Suprapubic skin (tissue), 3 donors: ENCODE measurements at regions not wholly inside any gene's neighbourhood (a gene's known extent, or its start where the extent isn't known, plus 50 kb on each side); places are given as distances from the start of the nearest gene placed in this dataset.

Experiments
- CTCF ChIP-seq, 2 donors: fragments of 200-600 bp in 1 of 2; fragments of 450-650 bp in 1 of 2; sonication (generic) in 1 of 2; IDR thresholded peaks; one replicate each; pipeline ENCODE4 v1.5.1; 2016 to 2019; ENCODE audit warnings: antibody characterized with exemption in 2 of 2, mild to moderate bottlenecking in 1 of 2, moderate library complexity in 1 of 2
- POLR2A ChIP-seq, 2 donors: fragments of 450-650 bp; IDR thresholded peaks; one replicate each; pipeline ENCODE4 v1.6.1; 2017; ENCODE audit warnings: antibody characterized with exemption in 2 of 2, mild to moderate bottlenecking in 2 of 2, moderate library complexity in 2 of 2

DNA sequence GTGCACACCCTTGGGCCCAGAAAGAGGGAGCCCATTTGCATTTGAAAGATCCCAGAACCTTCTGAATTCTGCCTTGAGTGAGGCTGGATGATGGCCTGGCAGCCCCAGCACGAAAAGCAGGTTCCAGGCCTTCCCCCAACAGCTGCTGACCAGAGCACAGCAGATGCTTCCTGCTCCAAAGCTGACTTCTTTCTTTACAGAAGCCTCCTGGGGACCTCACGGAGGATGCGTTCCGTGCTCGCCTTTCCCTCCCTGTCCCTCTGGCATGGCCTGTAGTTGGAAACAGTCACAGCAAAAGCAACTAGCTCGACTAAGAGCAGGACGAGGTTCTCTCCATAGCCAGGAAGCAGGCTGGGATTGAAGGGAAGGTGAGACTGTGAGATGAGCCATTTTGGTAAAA lies 107.7 kb upstream of the B3GAT1 start:
- TF ChIP-seq POLR2A (IDR thresholded peaks at IDR 0.05) (no peak), CTCF (IDR thresholded peaks at IDR 0.05) (no peak)
